A673 (cell line): ENCODE measurements at regions not wholly inside any gene's neighbourhood (a gene's known extent, or its start where the extent isn't known, plus 50 kb on each side); places are given as distances from the start of the nearest gene placed in this dataset.

Source experiments
- BruUV-seq: library from RNA; stranded (reverse); fragments of 400-500 nt; replicated peaks from 2 replicates; lab custom pipeline; 2021; lab: Mats Ljungman, UMichigan
- CTCF ChIA-PET: fragments of 300-600 bp; sonication (Branson Sonifier 250); formaldehyde crosslinking; loops from one replicate; lab custom pipeline; 2022; ENCODE audit warnings: antibody characterized with exemption; lab: Charles Lee
- POLR2A ChIA-PET: fragments of 300-600 bp; sonication (Branson Sonifier 250); formaldehyde crosslinking; loops from one replicate; lab custom pipeline; 2022; ENCODE audit warnings: antibody characterized with exemption; ENCODE audit not compliant: low non-redundant PET; lab: Charles Lee
- DNase-seq: peaks from one replicate; pipeline ENCODE4 v3.0.0-alpha.2; 2015; ENCODE audit warnings: low spot score
- H3K27ac ChIP-seq: fragments of 200-600 bp; sonication (generic); 2 replicates; pipeline ENCODE4 v1.5.1; 2016; ENCODE audit warnings: mixed run types, low read depth, mild to moderate bottlenecking, mixed read lengths, antibody characterized with exemption, low read length; ENCODE audit not compliant: poor library complexity, severe bottlenecking
- H3K27me3 ChIP-seq: fragments of 200-600 bp; sonication (generic); replicated peaks from 2 replicates; pipeline ENCODE4 v1.6.1; 2017; ENCODE audit warnings: mixed run types, low read depth, mild to moderate bottlenecking, mixed read lengths, antibody characterized with exemption, low read length; ENCODE audit not compliant: insufficient read depth, poor library complexity
- H3K36me3 ChIP-seq: fragments of 200-600 bp; sonication (generic); 2 replicates; pipeline ENCODE4 v1.6.1; 2016; ENCODE audit warnings: mixed run types, mild to moderate bottlenecking, mixed read lengths, antibody characterized with exemption, low read length; ENCODE audit not compliant: insufficient read depth, poor library complexity, severe bottlenecking
- H3K4me1 ChIP-seq: fragments of 200-600 bp; sonication (generic); 2 replicates; pipeline ENCODE4 v1.6.1; 2017; ENCODE audit warnings: mixed run types, mild to moderate bottlenecking, mixed read lengths, antibody characterized with exemption, low read length; ENCODE audit not compliant: insufficient read depth, poor library complexity, severe bottlenecking
- H3K4me3 ChIP-seq: fragments of 200-600 bp; sonication (generic); 2 replicates; pipeline ENCODE4 v1.5.1; 2016; ENCODE audit warnings: low read depth, mixed run types, mild to moderate bottlenecking, mixed read lengths, low read length; ENCODE audit not compliant: poor library complexity, severe bottlenecking
- H3K9me3 ChIP-seq: fragments of 200-600 bp; sonication (generic); 2 replicates; pipeline ENCODE4 v1.6.1; 2016; ENCODE audit warnings: mixed run types, low read depth, mild to moderate bottlenecking, mixed read lengths, antibody characterized with exemption, low read length; ENCODE audit not compliant: poor library complexity, severe bottlenecking
- CTCF ChIP-seq: fragments of 300-800, 200-600 bp; sonication (generic); conservative IDR thresholded peaks from 2 replicates; pipeline ENCODE4 v1.5.1; 2017; ENCODE audit warnings: low read depth, mild to moderate bottlenecking, antibody characterized with exemption, low read length, moderate library complexity, mixed read lengths
- EZH2 ChIP-seq: fragments of 200-600 bp; sonication (generic); IDR thresholded peaks from 2 replicates; pipeline ENCODE4 v1.6.1; 2017; ENCODE audit warnings: borderline replicate concordance, low read depth, mild to moderate bottlenecking, mixed read lengths, antibody characterized with exemption, low read length; ENCODE audit not compliant: poor library complexity, severe bottlenecking
- intact Hi-C: fragments of 100-400 bp; cut with micrococcal nuclease; formaldehyde crosslinking; loops from one replicate; pipeline ENCODE4 v1.10.0; 2022; ENCODE audit not compliant: unreplicated experiment

- POLR2A ChIA-PET, result no interaction called here
- H3K4me1 ChIP-seq, result no peaks in the 10 kb centered on the region
- intact Hi-C loops, result no loop called here
These were observed 231.2 kb upstream of the USP24 start for GRCh38 chr1:55446351-55446750.

GRCh38 chr1:55445416-55445815 is 230.3 kb upstream of the USP24 start:
- ChIA-PET CTCF (no interaction called here), POLR2A (no interaction called here)
- TF ChIP-seq EZH2 (no peak), CTCF (no peak)
- no peaks in the 10 kb centered on the region for H3K9me3 ChIP-seq
- H3K4me1 ChIP-seq, result no peaks in the 10 kb centered on the region
- BruUV-seq, result no TSS peak
- intact Hi-C loops, result no loop called here
- peaks cover 3% of the 10 kb centered on the region for H3K27me3 ChIP-seq
- no peaks in the 10 kb centered on the region for H3K36me3 ChIP-seq
- no peak for DNase-seq
- H3K27ac ChIP-seq, result no peak overlapping the region
- H3K4me3 ChIP-seq, result no peak overlapping the region

More at GRCh38 chr1:55446351-55446750, 231.2 kb upstream of the USP24 start:
- CTCF ChIA-PET, result no interaction called here
- BruUV-seq, result no TSS peak
- Histone ChIP-seq H3K27ac (no peak overlapping the region), H3K9me3 (no peaks in the 10 kb centered on the region), H3K27me3 (peaks cover 3% of the 10 kb centered on the region), H3K4me3 (no peak overlapping the region), H3K36me3 (no peaks in the 10 kb centered on the region)
- DNase-seq, result no peak
- no peak for TF ChIP-seq CTCF

GRCh38 chr1:55444667-55445066 is 229.5 kb upstream of the USP24 start:
- H3K27ac ChIP-seq, result no peak overlapping the region
- no peak for TF ChIP-seq CTCF
- no peak for TF ChIP-seq EZH2
- BruUV-seq, result no TSS peak
- H3K4me3 ChIP-seq, result no peak overlapping the region
- H3K9me3 ChIP-seq, result no peaks in the 10 kb centered on the region
- H3K36me3 ChIP-seq, result no peaks in the 10 kb centered on the region
- DNase-seq, result no peak
- ChIA-PET POLR2A (no interaction called here), CTCF (no interaction called here)
- no peaks in the 10 kb centered on the region for H3K4me1 ChIP-seq
- intact Hi-C loops, result no loop called here
- peaks cover 3% of the 10 kb centered on the region for H3K27me3 ChIP-seq
